ENCODE measurements at regions not wholly inside any gene's neighbourhood (a gene's known extent, or its start where the extent isn't known, plus 50 kb on each side); places are given as distances from the start of the nearest gene placed in this dataset.

- DNase-seq = no peak
These were observed 689.8 kb upstream of the CHORDC1 start for GRCh38 chr11:90912631-90913030.

- DNase-seq = no peak
These were observed 688.3 kb upstream of the CHORDC1 start for GRCh38 chr11:90911192-90911591.

GRCh38 chr11:90908074-90908473 is 685.2 kb upstream of the CHORDC1 start:
- DNase-seq = no peak

- DNase-seq = no peak
These were observed 673.0 kb upstream of the CHORDC1 start for GRCh38 chr11:90895850-90896249.

GRCh38 chr11:90890347-90890746 is 667.5 kb upstream of the CHORDC1 start:
- no peak for DNase-seq

- DNase-seq = no peak
These were observed 661.3 kb upstream of the CHORDC1 start for GRCh38 chr11:90884181-90884580.

GRCh38 chr11:90874986-90875385 is 652.1 kb upstream of the CHORDC1 start:
- no peak for DNase-seq

GRCh38 chr11:90874281-90874680 is 651.4 kb upstream of the CHORDC1 start:
- no peak for DNase-seq

GRCh38 chr11:90867416-90867815 is 644.6 kb upstream of the CHORDC1 start:
- DNase-seq = no peak

GRCh38 chr11:90856790-90857189 is 633.9 kb upstream of the CHORDC1 start:
- DNase-seq = no peak

GRCh38 chr11:90855531-90855930 is 632.7 kb upstream of the CHORDC1 start:
- DNase-seq = no peak

- no peak for DNase-seq
These were observed 628.3 kb upstream of the CHORDC1 start for GRCh38 chr11:90851196-90851595.

- no peak for DNase-seq
These were observed 626.5 kb upstream of the CHORDC1 start for GRCh38 chr11:90849312-90849711.

- no peak for DNase-seq
These were observed 624.5 kb upstream of the CHORDC1 start for GRCh38 chr11:90847268-90847886.

- no peak for DNase-seq
These were observed 623.8 kb upstream of the CHORDC1 start for GRCh38 chr11:90846628-90847027.

- DNase-seq = no peak
These were observed 623.0 kb upstream of the CHORDC1 start for GRCh38 chr11:90845799-90846198.

- DNase-seq = no peak
These were observed 622.3 kb upstream of the CHORDC1 start for GRCh38 chr11:90845126-90845525.

- no peak for DNase-seq
These were observed 621.2 kb upstream of the CHORDC1 start for GRCh38 chr11:90844041-90844440.

GRCh38 chr11:90842681-90843080 is 619.8 kb upstream of the CHORDC1 start:
- no peak for DNase-seq

GRCh38 chr11:90840071-90840470 is 617.2 kb upstream of the CHORDC1 start:
- DNase-seq = no peak

GRCh38 chr11:90836031-90836430 is 613.2 kb upstream of the CHORDC1 start:
- DNase-seq = no peak

GRCh38 chr11:90823446-90823845 is 600.6 kb upstream of the CHORDC1 start:
- no peak for DNase-seq

GRCh38 chr11:90822996-90823395 is 600.1 kb upstream of the CHORDC1 start:
- no peak for DNase-seq

GRCh38 chr11:90818196-90818745 is 595.4 kb upstream of the CHORDC1 start:
- DNase-seq = no peak

- no peak for DNase-seq
These were observed 586.7 kb upstream of the CHORDC1 start for GRCh38 chr11:90809581-90809980.
